Calu3 (cell line): ENCODE measurements at regions not wholly inside any gene's neighbourhood (a gene's known extent, or its start where the extent isn't known, plus 50 kb on each side); places are given as distances from the start of the nearest gene placed in this dataset.

Experiments used
- BruUV-seq: library from RNA; stranded (reverse); fragments of 400-500 nt; replicated peaks from 2 replicates; lab custom pipeline; 2021; lab: Mats Ljungman, UMichigan
- CTCF ChIA-PET: fragments of 300-600 bp; sonication (Branson Sonifier 250); formaldehyde crosslinking; loops from one replicate; lab custom pipeline; 2022; ENCODE audit warnings: antibody characterized with exemption; lab: Charles Lee
- DNase-seq: peaks from one replicate; pipeline ENCODE4 v3.0.0; 2022
- H3K27ac Mint-ChIP-seq: one replicate; pipeline ENCODE4 v1.8.0; 2022; ENCODE audit warnings: mixed read lengths; ENCODE audit not compliant: unreplicated experiment
- H3K27me3 Mint-ChIP-seq: one replicate; pipeline ENCODE4 v1.8.0; 2022; ENCODE audit warnings: mixed read lengths; ENCODE audit not compliant: unreplicated experiment
- H3K36me3 Mint-ChIP-seq: one replicate; pipeline ENCODE4 v1.8.0; 2022; ENCODE audit warnings: mild to moderate bottlenecking, moderate library complexity, mixed read lengths; ENCODE audit not compliant: insufficient read depth, unreplicated experiment
- H3K4me1 Mint-ChIP-seq: one replicate; pipeline ENCODE4 v1.8.0; 2022; ENCODE audit warnings: mild to moderate bottlenecking, low read depth, mixed read lengths; ENCODE audit not compliant: unreplicated experiment
- H3K4me3 Mint-ChIP-seq: one replicate; pipeline ENCODE4 v1.8.0; 2022; ENCODE audit warnings: mild to moderate bottlenecking, low read depth, moderate library complexity, mixed read lengths; ENCODE audit not compliant: unreplicated experiment
- H3K9me3 Mint-ChIP-seq: one replicate; pipeline ENCODE4 v1.8.0; 2022; ENCODE audit warnings: low read depth, mixed read lengths; ENCODE audit not compliant: unreplicated experiment
- CTCF ChIP-seq: fragments of 200-600 bp; IDR thresholded peaks from one replicate; pipeline ENCODE4 v1.8.0; 2022; ENCODE audit warnings: antibody characterized with exemption; ENCODE audit not compliant: unreplicated experiment
- intact Hi-C: fragments of 100-400 bp; cut with micrococcal nuclease; formaldehyde crosslinking; loops from one replicate; pipeline ENCODE4 v1.10.0; 2022; ENCODE audit not compliant: unreplicated experiment

GRCh38 chr17:34862384-34862783 is 98.9 kb downstream of the CCT6B start:
- H3K27me3 Mint-ChIP-seq: peaks cover 100% of the 10 kb centered on the region
- no peaks in the 10 kb centered on the region for H3K36me3 Mint-ChIP-seq
- H3K27ac Mint-ChIP-seq: no peak overlapping the region
- CTCF ChIA-PET: no interaction called here
- intact Hi-C loops: no loop called here
- no peak overlapping the region for H3K4me3 Mint-ChIP-seq
- no peaks in the 10 kb centered on the region for H3K4me1 Mint-ChIP-seq
- H3K9me3 Mint-ChIP-seq: no peaks in the 10 kb centered on the region
- TF ChIP-seq CTCF: no peak
- no TSS peak for BruUV-seq
- no peak for DNase-seq

GRCh38 chr17:34861864-34862263 is 99.4 kb downstream of the CCT6B start:
- no peaks in the 10 kb centered on the region for H3K9me3 Mint-ChIP-seq
- intact Hi-C loops: no loop called here
- no peak overlapping the region for H3K27ac Mint-ChIP-seq
- BruUV-seq: no TSS peak
- H3K27me3 Mint-ChIP-seq: peaks cover 100% of the 10 kb centered on the region
- no peaks in the 10 kb centered on the region for H3K4me1 Mint-ChIP-seq
- DNase-seq: no peak
- CTCF ChIA-PET: no interaction called here
- no peak for TF ChIP-seq CTCF
- H3K36me3 Mint-ChIP-seq: no peaks in the 10 kb centered on the region
- no peak overlapping the region for H3K4me3 Mint-ChIP-seq

- H3K9me3 Mint-ChIP-seq: no peaks in the 10 kb centered on the region
- H3K4me3 Mint-ChIP-seq: no peak overlapping the region
- intact Hi-C loops: no loop called here
- CTCF ChIA-PET: no interaction called here
- BruUV-seq: no TSS peak
- TF ChIP-seq CTCF: no peak
- H3K27ac Mint-ChIP-seq: no peak overlapping the region
- H3K36me3 Mint-ChIP-seq: no peaks in the 10 kb centered on the region
- DNase-seq: no peak
- no peaks in the 10 kb centered on the region for H3K4me1 Mint-ChIP-seq
- H3K27me3 Mint-ChIP-seq: peaks cover 100% of the 10 kb centered on the region
Observed at GRCh38 chr17:34859652-34860051, 101.6 kb downstream of the CCT6B start.

GRCh38 chr17:34858591-34859565 is 102.4 kb downstream of the CCT6B start:
- H3K27me3 Mint-ChIP-seq: peaks cover 100% of the 10 kb centered on the region
- no peak for DNase-seq
- CTCF ChIA-PET: no interaction called here

More at GRCh38 chr17:34858591-34859565, 102.4 kb downstream of the CCT6B start:
- no peaks in the 10 kb centered on the region for H3K4me1 Mint-ChIP-seq
- BruUV-seq: no TSS peak
- no peak overlapping the region for H3K27ac Mint-ChIP-seq
- no peaks in the 10 kb centered on the region for H3K36me3 Mint-ChIP-seq
- intact Hi-C loops: no loop called here
- TF ChIP-seq CTCF: no peak
- H3K4me3 Mint-ChIP-seq: no peak overlapping the region
- H3K9me3 Mint-ChIP-seq: no peaks in the 10 kb centered on the region
